ENCODE measurements at regions not wholly inside any gene's neighbourhood (a gene's known extent, or its start where the extent isn't known, plus 50 kb on each side); places are given as distances from the start of the nearest gene placed in this dataset.
"Not testable (repeated sequence)": the region's sequence is repeated elsewhere in the genome, so short reads cannot be mapped to it uniquely, and the experiment has no call there.

DNA sequence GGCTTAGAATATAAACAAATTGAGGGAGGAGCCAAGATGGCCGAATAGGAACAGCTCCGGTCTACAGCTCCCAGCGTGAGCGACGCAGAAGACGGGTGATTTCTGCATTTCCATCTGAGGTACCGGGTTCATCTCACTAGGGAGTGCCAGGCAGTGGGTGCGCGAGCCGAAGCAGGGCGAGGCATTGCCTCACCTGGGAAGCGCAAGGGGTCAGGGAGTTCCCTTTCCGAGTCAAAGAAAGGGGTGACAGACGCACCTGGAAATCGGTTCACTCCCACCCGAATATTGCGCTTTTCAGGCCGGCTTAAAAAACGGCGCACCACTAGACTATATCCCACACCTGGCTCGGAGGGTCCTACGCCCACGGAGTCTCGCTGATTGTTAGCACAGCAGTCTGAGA lies 234.4 kb downstream of the RERGL start:
- TF ChIP-seq, protein P1, sequence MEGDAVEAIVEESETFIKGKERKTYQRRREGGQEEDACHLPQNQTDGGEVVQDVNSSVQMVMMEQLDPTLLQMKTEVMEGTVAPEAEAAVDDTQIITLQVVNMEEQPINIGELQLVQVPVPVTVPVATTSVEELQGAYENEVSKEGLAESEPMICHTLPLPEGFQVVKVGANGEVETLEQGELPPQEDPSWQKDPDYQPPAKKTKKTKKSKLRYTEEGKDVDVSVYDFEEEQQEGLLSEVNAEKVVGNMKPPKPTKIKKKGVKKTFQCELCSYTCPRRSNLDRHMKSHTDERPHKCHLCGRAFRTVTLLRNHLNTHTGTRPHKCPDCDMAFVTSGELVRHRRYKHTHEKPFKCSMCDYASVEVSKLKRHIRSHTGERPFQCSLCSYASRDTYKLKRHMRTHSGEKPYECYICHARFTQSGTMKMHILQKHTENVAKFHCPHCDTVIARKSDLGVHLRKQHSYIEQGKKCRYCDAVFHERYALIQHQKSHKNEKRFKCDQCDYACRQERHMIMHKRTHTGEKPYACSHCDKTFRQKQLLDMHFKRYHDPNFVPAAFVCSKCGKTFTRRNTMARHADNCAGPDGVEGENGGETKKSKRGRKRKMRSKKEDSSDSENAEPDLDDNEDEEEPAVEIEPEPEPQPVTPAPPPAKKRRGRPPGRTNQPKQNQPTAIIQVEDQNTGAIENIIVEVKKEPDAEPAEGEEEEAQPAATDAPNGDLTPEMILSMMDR (IDR thresholded peaks at IDR 0.05) = not testable (repeated sequence)
- TF ChIP-seq POLR2A (IDR thresholded peaks at IDR 0.05) = not testable (repeated sequence)

Data from stomach (tissue), 4 donors.